GM12873 (cell line): ENCODE measurements at regions not wholly inside any gene's neighbourhood (a gene's known extent, or its start where the extent isn't known, plus 50 kb on each side); places are given as distances from the start of the nearest gene placed in this dataset.

Experiments used
- CTCF ChIP-seq: IDR thresholded peaks from 2 replicates; pipeline ENCODE4 v1.5.1; 2012; ENCODE audit warnings: low read depth, mild to moderate bottlenecking, moderate library complexity, low read length, control low read depth; ENCODE audit not compliant: insufficient read depth; ENCODE audit errors: missing control alignments

- no peak for TF ChIP-seq CTCF
These were observed 139.6 kb downstream of the SPRY1 start for GRCh38 chr4:123536225-123536624.

- TF ChIP-seq CTCF: no peak
These were observed 149.3 kb downstream of the SPRY1 start for GRCh38 chr4:123545667-123546572.

- no peak for TF ChIP-seq CTCF
These were observed 150.0 kb downstream of the SPRY1 start for GRCh38 chr4:123546573-123547060.

GRCh38 chr4:123547216-123548165, 150.9 kb downstream of the SPRY1 start:
- TF ChIP-seq CTCF: no peak

- no peak for TF ChIP-seq CTCF
These were observed 156.7 kb downstream of the SPRY1 start for GRCh38 chr4:123553279-123553678.

GRCh38 chr4:123553733-123554637, 157.4 kb downstream of the SPRY1 start:
- no peak for TF ChIP-seq CTCF
